ENCODE measurements at regions not wholly inside any gene's neighbourhood (a gene's known extent, or its start where the extent isn't known, plus 50 kb on each side); places are given as distances from the start of the nearest gene placed in this dataset.

GRCh38 chr14:58825606-58826005 lies 187.8 kb downstream of the DACT1 start:
- Histone ChIP-seq H4K91ac (ENCODE audit: insufficient read length, low read depth, low read length) (no peak overlapping the region), H3K79me1 (ENCODE audit: insufficient read depth, low read depth, low read length, poor library complexity, severe bottlenecking) (no peaks in the 10 kb centered on the region), H3K79me2 (ENCODE audit: insufficient read depth, low read length) (no peaks in the 10 kb centered on the region), H4K8ac (replicated peaks; ENCODE audit: insufficient read length, low read depth, low read length) (no peak overlapping the region), H3T11ph (ENCODE audit: low read length) (no peak overlapping the region), H3K4ac (ENCODE audit: low read depth, low read length) (no peak overlapping the region), H3K18ac (ENCODE audit: insufficient read length, low read depth, low read length) (no peak overlapping the region), H2BK5ac (ENCODE audit: insufficient read length, low read length) (no peak overlapping the region), H2BK15ac (ENCODE audit: low read depth, low read length) (no peak overlapping the region), H2BK12ac (ENCODE audit: insufficient read length, low read depth, low read length) (no peak overlapping the region), H3K23ac (ENCODE audit: insufficient read length, low read depth, low read length) (no peak overlapping the region), H4K20me1 (ENCODE audit: control insufficient read depth, insufficient read depth, insufficient read length) (no peaks in the 10 kb centered on the region), H3K56ac (ENCODE audit: insufficient read length, low read depth, low read length) (no peak overlapping the region), H3K27me3 (ENCODE audit: insufficient read depth, low read length) (no peaks in the 10 kb centered on the region), H3K14ac (ENCODE audit: insufficient read depth, low read length) (no peak overlapping the region), H3K4me2 (ENCODE audit: insufficient read depth, insufficient read length, low read length) (no peak overlapping the region), H3K27ac (ENCODE audit: insufficient read length, low read depth, low read length) (no peak overlapping the region), H3K4me1 (ENCODE audit: insufficient read depth, low read length) (no peaks in the 10 kb centered on the region), H2BK20ac (ENCODE audit: low read depth, low read length, poor library complexity, severe bottlenecking) (no peak overlapping the region), H2BK120ac (ENCODE audit: low read depth, low read length, poor library complexity, severe bottlenecking) (no peak overlapping the region), H4K5ac (ENCODE audit: insufficient read length, low read depth, low read length) (no peak overlapping the region), H3K9me3 (ENCODE audit: control insufficient read depth, low read depth, low read length) (no peaks in the 10 kb centered on the region), H3K9ac (ENCODE audit: extremely low read depth, insufficient read length, low read length) (no peak overlapping the region), H2AFZ (ENCODE audit: low read length) (no peak overlapping the region), H2AK5ac (ENCODE audit: insufficient read length, low read length) (no peak overlapping the region), H3K23me2 (ENCODE audit: insufficient read length, low read depth, low read length, poor library complexity, severe bottlenecking) (no peaks in the 10 kb centered on the region)
- H3K4me1 Mint-ChIP-seq: 0 out of 4 replicates have a peak, but pooled peaks cover 0 to 3% of the 10 kb centered on the region in 2 experiments
- no peak overlapping the region for H3K27ac Mint-ChIP-seq
- WGBS (ENCODE audit: extremely low coverage, insufficient read length, low lambda C conversion rate): no CpG with 5 or more reads among the region's 2 CpGs
- no peak overlapping the region for H3K4me3 Mint-ChIP-seq
- TF ChIP-seq, protein P1, sequence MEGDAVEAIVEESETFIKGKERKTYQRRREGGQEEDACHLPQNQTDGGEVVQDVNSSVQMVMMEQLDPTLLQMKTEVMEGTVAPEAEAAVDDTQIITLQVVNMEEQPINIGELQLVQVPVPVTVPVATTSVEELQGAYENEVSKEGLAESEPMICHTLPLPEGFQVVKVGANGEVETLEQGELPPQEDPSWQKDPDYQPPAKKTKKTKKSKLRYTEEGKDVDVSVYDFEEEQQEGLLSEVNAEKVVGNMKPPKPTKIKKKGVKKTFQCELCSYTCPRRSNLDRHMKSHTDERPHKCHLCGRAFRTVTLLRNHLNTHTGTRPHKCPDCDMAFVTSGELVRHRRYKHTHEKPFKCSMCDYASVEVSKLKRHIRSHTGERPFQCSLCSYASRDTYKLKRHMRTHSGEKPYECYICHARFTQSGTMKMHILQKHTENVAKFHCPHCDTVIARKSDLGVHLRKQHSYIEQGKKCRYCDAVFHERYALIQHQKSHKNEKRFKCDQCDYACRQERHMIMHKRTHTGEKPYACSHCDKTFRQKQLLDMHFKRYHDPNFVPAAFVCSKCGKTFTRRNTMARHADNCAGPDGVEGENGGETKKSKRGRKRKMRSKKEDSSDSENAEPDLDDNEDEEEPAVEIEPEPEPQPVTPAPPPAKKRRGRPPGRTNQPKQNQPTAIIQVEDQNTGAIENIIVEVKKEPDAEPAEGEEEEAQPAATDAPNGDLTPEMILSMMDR (conservative IDR thresholded peaks at IDR 0.05): no peak
- H3K27me3 Mint-ChIP-seq (ENCODE audit: low read depth): peaks cover 2% of the 10 kb centered on the region; the same call in 1 of the 2 replicates
- peaks cover 0 to 2% (median 0%) of the 10 kb centered on the region in 3 experiments; a peak in 2 of 7 replicates for H3K36me3 Mint-ChIP-seq (ENCODE audit: insufficient read depth in 1 of 3, low read depth in 3 of 3)
- peaks cover 5 to 10% of the 10 kb centered on the region in 2 experiments; a peak in 3 of 5 replicates for H3K9me3 Mint-ChIP-seq
- no peak for DNase-seq
